ENCODE measurements at regions not wholly inside any gene's neighbourhood (a gene's known extent, or its start where the extent isn't known, plus 50 kb on each side); places are given as distances from the start of the nearest gene placed in this dataset.

- TF ChIP-seq, protein P1, sequence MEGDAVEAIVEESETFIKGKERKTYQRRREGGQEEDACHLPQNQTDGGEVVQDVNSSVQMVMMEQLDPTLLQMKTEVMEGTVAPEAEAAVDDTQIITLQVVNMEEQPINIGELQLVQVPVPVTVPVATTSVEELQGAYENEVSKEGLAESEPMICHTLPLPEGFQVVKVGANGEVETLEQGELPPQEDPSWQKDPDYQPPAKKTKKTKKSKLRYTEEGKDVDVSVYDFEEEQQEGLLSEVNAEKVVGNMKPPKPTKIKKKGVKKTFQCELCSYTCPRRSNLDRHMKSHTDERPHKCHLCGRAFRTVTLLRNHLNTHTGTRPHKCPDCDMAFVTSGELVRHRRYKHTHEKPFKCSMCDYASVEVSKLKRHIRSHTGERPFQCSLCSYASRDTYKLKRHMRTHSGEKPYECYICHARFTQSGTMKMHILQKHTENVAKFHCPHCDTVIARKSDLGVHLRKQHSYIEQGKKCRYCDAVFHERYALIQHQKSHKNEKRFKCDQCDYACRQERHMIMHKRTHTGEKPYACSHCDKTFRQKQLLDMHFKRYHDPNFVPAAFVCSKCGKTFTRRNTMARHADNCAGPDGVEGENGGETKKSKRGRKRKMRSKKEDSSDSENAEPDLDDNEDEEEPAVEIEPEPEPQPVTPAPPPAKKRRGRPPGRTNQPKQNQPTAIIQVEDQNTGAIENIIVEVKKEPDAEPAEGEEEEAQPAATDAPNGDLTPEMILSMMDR (IDR thresholded peaks at IDR 0.05; ENCODE audit: low read depth, low read length) = no peak
- no peak overlapping the region for H3K4me3 ChIP-seq (ENCODE audit: low read depth, low read length)
Measured at GRCh38 chr3:74436184-74436583, 178.3 kb downstream of the CNTN3 start.

DNA sequence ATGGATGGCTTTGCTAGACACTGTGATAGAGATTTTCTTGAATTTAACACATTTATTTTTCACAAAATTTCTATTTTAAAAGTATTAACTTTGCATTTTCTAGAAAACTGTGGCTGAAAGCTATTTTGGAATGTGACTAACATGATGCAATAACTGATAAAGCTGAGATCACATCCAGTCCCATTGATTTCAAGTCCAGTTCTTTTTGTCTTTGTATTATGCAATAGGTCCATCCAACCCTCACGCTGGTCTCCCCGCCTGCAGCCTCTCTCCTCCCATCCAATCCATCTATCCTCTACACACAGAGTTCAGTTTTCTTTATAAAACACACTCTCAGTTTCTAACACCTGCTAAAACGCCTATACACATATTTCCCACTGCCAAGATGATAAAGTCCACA lies 178.8 kb downstream of the CNTN3 start:
- no peak overlapping the region for H3K4me3 ChIP-seq (ENCODE audit: low read depth, low read length)
- TF ChIP-seq, protein P1 (IDR thresholded peaks at IDR 0.05; ENCODE audit: low read depth, low read length) = no peak

- no peak overlapping the region for H3K4me3 ChIP-seq (ENCODE audit: low read depth, low read length)
Measured at GRCh38 chr3:74434406-74434805, 180.1 kb downstream of the CNTN3 start.

GRCh38 chr3:74426571-74426970 lies 187.9 kb downstream of the CNTN3 start:
- no peak overlapping the region for H3K4me3 ChIP-seq (ENCODE audit: low read depth, low read length)
- TF ChIP-seq, protein P1 (IDR thresholded peaks at IDR 0.05; ENCODE audit: low read depth, low read length) = no peak

More at GRCh38 chr3:74434406-74434805, 180.1 kb downstream of the CNTN3 start:
- TF ChIP-seq, protein P1 (IDR thresholded peaks at IDR 0.05; ENCODE audit: low read depth, low read length) = no peak

- H3K4me3 ChIP-seq (ENCODE audit: low read depth, low read length) = no peak overlapping the region
- TF ChIP-seq, protein P1 (IDR thresholded peaks at IDR 0.05; ENCODE audit: low read depth, low read length) = no peak
Measured at GRCh38 chr3:74423867-74424266, 190.6 kb downstream of the CNTN3 start.

- TF ChIP-seq, protein P1 (IDR thresholded peaks at IDR 0.05; ENCODE audit: low read depth, low read length) = no peak
Measured at GRCh38 chr3:74420538-74421124, 193.8 kb downstream of the CNTN3 start.

GRCh38 chr3:74415731-74416130 lies 198.7 kb downstream of the CNTN3 start:
- no peak overlapping the region for H3K4me3 ChIP-seq (ENCODE audit: low read depth, low read length)
- TF ChIP-seq, protein P1 (IDR thresholded peaks at IDR 0.05; ENCODE audit: low read depth, low read length) = no peak

More at GRCh38 chr3:74420538-74421124, 193.8 kb downstream of the CNTN3 start:
- H3K4me3 ChIP-seq (ENCODE audit: low read depth, low read length) = no peak overlapping the region

All from WI38 (cell line).